ENCODE measurements at regions not wholly inside any gene's neighbourhood (a gene's known extent, or its start where the extent isn't known, plus 50 kb on each side); places are given as distances from the start of the nearest gene placed in this dataset.

GRCh38 chr15:72939514-72940228, 112.6 kb upstream of the NEO1 start:
- Mint-ChIP-seq H3K27me3 (peaks cover 38% of the 10 kb centered on the region), H3K9me3 (ENCODE audit: insufficient read depth) (no peaks in the 10 kb centered on the region), H3K4me3 (no peak overlapping the region), H3K27ac (no peak overlapping the region), H3K4me1 (no peaks in the 10 kb centered on the region)
- POLR2A ChIA-PET, result no interaction called here
- no peaks in the 10 kb centered on the region for H4K20me1 ChIP-seq (ENCODE audit: control insufficient read depth, insufficient read depth, low read length, poor library complexity, severe bottlenecking)
- no peak overlapping the region for H3K4me2 ChIP-seq (replicated peaks; ENCODE audit: low read depth, low read length, poor library complexity, severe bottlenecking)
- no peaks in the 10 kb centered on the region for H3K79me2 ChIP-seq (ENCODE audit: control insufficient read depth, insufficient read depth, low read length)
- H3K27ac ChIP-seq (ENCODE audit: low read length in 2 of 2), result no peak overlapping the region
- peaks cover 0 to 5% (median under 1%) of the 10 kb centered on the region in 4 experiments for H3K27me3 ChIP-seq (replicated peaks in 1 of 4; ENCODE audit: control extremely low read depth in 1 of 4, control insufficient read depth in 3 of 4, insufficient read depth in 4 of 4, low read length in 3 of 4)
- peaks cover 0 to 2% (median 0%) of the 10 kb centered on the region in 3 donors for H3K9me3 ChIP-seq (ENCODE audit: control extremely low read depth in 1 of 3, control insufficient read depth in 2 of 3, insufficient read depth in 1 of 3, low read length in 2 of 3)
- H3K4me3 ChIP-seq (ENCODE audit: control extremely low read depth in 1 of 5, extremely low read depth in 1 of 5, insufficient read depth in 1 of 5, low read depth in 2 of 5, low read length in 4 of 5), result no peak overlapping the region
- no peaks in the 10 kb centered on the region for H3K4me1 ChIP-seq (ENCODE audit: control insufficient read depth in 2 of 2, insufficient read depth in 2 of 2, low read length in 2 of 2)
- no peak overlapping the region for H3K9ac ChIP-seq (ENCODE audit: low read length)
- no peak overlapping the region for H2AFZ ChIP-seq (ENCODE audit: insufficient read depth, low read depth, low read length, poor library complexity, severe bottlenecking)
- CTCF ChIA-PET, result no interaction called here
- intact Hi-C loops (cut with micrococcal nuclease), result no loop called here
- TF ChIP-seq CTCF (IDR thresholded peaks at IDR 0.05) (no peak), EZH2 (IDR thresholded peaks at IDR 0.05; ENCODE audit: borderline replicate concordance, insufficient read depth, low read depth, low read length, poor library complexity, severe bottlenecking) (no peak)
- DNase-seq (no peak), ATAC-seq (ENCODE audit: low read depth) (no peak)
- WGBS (ENCODE audit: insufficient coverage), result 80% methylated on average over 3 of the region's 5 CpGs
- H3K36me3 ChIP-seq (replicated peaks in 1 of 2; ENCODE audit: control extremely low read depth in 1 of 2, control insufficient read depth in 1 of 2, extremely low read depth in 1 of 2, insufficient read depth in 2 of 2, low read length in 1 of 2), result no peaks in the 10 kb centered on the region

Data from B cell (primary cell).